IPS-NIHi7 (cell line): ENCODE measurements at regions not wholly inside any gene's neighbourhood (a gene's known extent, or its start where the extent isn't known, plus 50 kb on each side); places are given as distances from the start of the nearest gene placed in this dataset.

Experiments used
- DNase-seq: peaks from one replicate; pipeline ENCODE4 v3.0.0; 2012; ENCODE audit warnings: mixed read lengths; ENCODE audit errors: extremely low spot score

GRCh38 chr22:47391169-47392053 is 629.0 kb downstream of the TBC1D22A start:
- DNase-seq: no peak

GRCh38 chr22:47390026-47390970 is 627.8 kb downstream of the TBC1D22A start:
- DNase-seq: no peak

- DNase-seq: no peak
Measured at GRCh38 chr22:47389201-47389600, 626.8 kb downstream of the TBC1D22A start.

- no peak for DNase-seq
Measured at GRCh38 chr22:47388778-47389177, 626.3 kb downstream of the TBC1D22A start.

GRCh38 chr22:47388331-47388730 is 625.9 kb downstream of the TBC1D22A start:
- DNase-seq: no peak

GRCh38 chr22:47386812-47387510 is 624.5 kb downstream of the TBC1D22A start:
- no peak for DNase-seq

GRCh38 chr22:47384977-47385376 is 622.5 kb downstream of the TBC1D22A start:
- no peak for DNase-seq

- no peak for DNase-seq
Measured at GRCh38 chr22:47382164-47382890, 619.9 kb downstream of the TBC1D22A start.

GRCh38 chr22:47381240-47381639 is 618.8 kb downstream of the TBC1D22A start:
- DNase-seq: no peak

- DNase-seq: no peak
Measured at GRCh38 chr22:47380692-47381091, 618.2 kb downstream of the TBC1D22A start.

- no peak for DNase-seq
Measured at GRCh38 chr22:47379037-47379436, 616.6 kb downstream of the TBC1D22A start.

- DNase-seq: no peak
Measured at GRCh38 chr22:47377926-47378560, 615.6 kb downstream of the TBC1D22A start.

GRCh38 chr22:47376901-47377505 is 614.6 kb downstream of the TBC1D22A start:
- DNase-seq: no peak

- no peak for DNase-seq
Measured at GRCh38 chr22:47376322-47376700, 613.9 kb downstream of the TBC1D22A start.

- DNase-seq: no peak
Measured at GRCh38 chr22:47375621-47376321, 613.3 kb downstream of the TBC1D22A start.

GRCh38 chr22:47374901-47375575 is 612.6 kb downstream of the TBC1D22A start:
- DNase-seq: no peak

- DNase-seq: no peak
Measured at GRCh38 chr22:47374273-47374771, 611.9 kb downstream of the TBC1D22A start.

GRCh38 chr22:47373648-47374272 is 611.3 kb downstream of the TBC1D22A start:
- no peak for DNase-seq
